ENCODE measurements at regions not wholly inside any gene's neighbourhood (a gene's known extent, or its start where the extent isn't known, plus 50 kb on each side); places are given as distances from the start of the nearest gene placed in this dataset.

- TF ChIP-seq TAF1 (IDR thresholded peaks at IDR 0.05; ENCODE audit: borderline replicate concordance, insufficient read depth, low read length) (no peak), POLR2AphosphoS5 (IDR thresholded peaks at IDR 0.05; ENCODE audit: low read depth, low read length) (no peak), SIN3A (IDR thresholded peaks at IDR 0.05; ENCODE audit: borderline replicate concordance, insufficient read depth, low read length) (no peak), REST (IDR thresholded peaks at IDR 0.05; ENCODE audit: insufficient read depth in 1 of 2, low read depth in 2 of 2, low read length in 2 of 2) (no peak)
Observed at GRCh38 chr15:81449836-81450474, 75.9 kb upstream of the TMC3 start.

Measured in PFSK-1 (cell line).